ENCODE measurements at regions not wholly inside any gene's neighbourhood (a gene's known extent, or its start where the extent isn't known, plus 50 kb on each side); places are given as distances from the start of the nearest gene placed in this dataset.

DNA sequence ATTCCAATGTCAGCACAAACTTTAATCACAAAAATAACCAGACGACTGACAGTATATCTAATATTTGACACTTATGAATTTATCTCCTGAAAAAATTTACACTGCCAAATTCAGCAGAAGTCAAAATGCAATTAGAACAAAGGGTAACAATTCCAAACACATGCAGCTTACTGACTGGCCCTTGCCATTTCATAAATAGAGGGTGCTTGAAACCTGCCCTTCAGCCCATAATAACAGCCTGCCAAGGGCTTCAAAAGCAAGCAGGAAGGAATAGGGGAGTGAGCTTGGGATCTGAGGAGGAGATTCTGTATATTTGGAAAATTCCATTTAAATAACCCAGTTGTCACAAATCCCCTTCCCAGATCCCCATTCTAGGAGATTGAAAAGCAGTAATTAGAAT, 66.1 kb upstream of the IQCM start:
- TF ChIP-seq, protein P1, sequence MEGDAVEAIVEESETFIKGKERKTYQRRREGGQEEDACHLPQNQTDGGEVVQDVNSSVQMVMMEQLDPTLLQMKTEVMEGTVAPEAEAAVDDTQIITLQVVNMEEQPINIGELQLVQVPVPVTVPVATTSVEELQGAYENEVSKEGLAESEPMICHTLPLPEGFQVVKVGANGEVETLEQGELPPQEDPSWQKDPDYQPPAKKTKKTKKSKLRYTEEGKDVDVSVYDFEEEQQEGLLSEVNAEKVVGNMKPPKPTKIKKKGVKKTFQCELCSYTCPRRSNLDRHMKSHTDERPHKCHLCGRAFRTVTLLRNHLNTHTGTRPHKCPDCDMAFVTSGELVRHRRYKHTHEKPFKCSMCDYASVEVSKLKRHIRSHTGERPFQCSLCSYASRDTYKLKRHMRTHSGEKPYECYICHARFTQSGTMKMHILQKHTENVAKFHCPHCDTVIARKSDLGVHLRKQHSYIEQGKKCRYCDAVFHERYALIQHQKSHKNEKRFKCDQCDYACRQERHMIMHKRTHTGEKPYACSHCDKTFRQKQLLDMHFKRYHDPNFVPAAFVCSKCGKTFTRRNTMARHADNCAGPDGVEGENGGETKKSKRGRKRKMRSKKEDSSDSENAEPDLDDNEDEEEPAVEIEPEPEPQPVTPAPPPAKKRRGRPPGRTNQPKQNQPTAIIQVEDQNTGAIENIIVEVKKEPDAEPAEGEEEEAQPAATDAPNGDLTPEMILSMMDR (conservative IDR thresholded peaks at IDR 0.05; ENCODE audit: low read length): no peak
- TF ChIP-seq EZH2phosphoT487 (IDR thresholded peaks at IDR 0.05; ENCODE audit: borderline replicate concordance): no peak
